ENCODE measurements at regions not wholly inside any gene's neighbourhood (a gene's known extent, or its start where the extent isn't known, plus 50 kb on each side); places are given as distances from the start of the nearest gene placed in this dataset.

DNA sequence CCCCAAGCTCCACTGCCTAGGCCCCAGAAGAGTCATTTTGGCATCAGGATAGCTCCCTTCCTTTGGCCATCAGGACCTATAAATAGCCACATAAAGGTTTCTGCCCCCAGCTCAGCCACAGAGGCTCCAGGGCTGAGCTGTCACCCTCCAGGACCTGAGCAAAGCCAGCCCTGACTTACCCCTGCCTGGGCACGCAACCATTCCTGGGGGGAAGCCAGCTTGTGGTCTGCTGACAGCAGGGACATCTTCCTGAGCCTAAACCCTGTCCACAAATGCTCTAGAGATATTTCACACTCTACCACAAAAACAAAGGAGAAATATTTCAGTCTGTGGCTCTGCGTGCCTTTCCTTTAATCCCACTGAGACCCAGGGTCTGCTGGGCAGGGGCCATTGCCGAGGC, 123.7 kb upstream of the CCL2 start:
- no peak for ATAC-seq
- no peak for TF ChIP-seq ZFP3 (CRISPR knock-in tag; IDR thresholded peaks at IDR 0.05)
- TF ChIP-seq ZNF70 (CRISPR knock-in tag; IDR thresholded peaks at IDR 0.05): no peak
- TF ChIP-seq ZNF8 (CRISPR knock-in tag; IDR thresholded peaks at IDR 0.05): no peak
- TF ChIP-seq, protein P1, sequence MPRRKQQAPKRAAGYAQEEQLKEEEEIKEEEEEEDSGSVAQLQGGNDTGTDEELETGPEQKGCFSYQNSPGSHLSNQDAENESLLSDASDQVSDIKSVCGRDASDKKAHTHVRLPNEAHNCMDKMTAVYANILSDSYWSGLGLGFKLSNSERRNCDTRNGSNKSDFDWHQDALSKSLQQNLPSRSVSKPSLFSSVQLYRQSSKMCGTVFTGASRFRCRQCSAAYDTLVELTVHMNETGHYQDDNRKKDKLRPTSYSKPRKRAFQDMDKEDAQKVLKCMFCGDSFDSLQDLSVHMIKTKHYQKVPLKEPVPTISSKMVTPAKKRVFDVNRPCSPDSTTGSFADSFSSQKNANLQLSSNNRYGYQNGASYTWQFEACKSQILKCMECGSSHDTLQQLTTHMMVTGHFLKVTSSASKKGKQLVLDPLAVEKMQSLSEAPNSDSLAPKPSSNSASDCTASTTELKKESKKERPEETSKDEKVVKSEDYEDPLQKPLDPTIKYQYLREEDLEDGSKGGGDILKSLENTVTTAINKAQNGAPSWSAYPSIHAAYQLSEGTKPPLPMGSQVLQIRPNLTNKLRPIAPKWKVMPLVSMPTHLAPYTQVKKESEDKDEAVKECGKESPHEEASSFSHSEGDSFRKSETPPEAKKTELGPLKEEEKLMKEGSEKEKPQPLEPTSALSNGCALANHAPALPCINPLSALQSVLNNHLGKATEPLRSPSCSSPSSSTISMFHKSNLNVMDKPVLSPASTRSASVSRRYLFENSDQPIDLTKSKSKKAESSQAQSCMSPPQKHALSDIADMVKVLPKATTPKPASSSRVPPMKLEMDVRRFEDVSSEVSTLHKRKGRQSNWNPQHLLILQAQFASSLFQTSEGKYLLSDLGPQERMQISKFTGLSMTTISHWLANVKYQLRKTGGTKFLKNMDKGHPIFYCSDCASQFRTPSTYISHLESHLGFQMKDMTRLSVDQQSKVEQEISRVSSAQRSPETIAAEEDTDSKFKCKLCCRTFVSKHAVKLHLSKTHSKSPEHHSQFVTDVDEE (CRISPR knock-in tag; IDR thresholded peaks at IDR 0.05): no peak
- TF ChIP-seq CSDC2 (CRISPR knock-in tag; IDR thresholded peaks at IDR 0.05): no peak
- no peak for TF ChIP-seq RARB (CRISPR knock-in tag; IDR thresholded peaks at IDR 0.05)
- no peak for TF ChIP-seq ZNF565 (CRISPR knock-in tag; conservative IDR thresholded peaks at IDR 0.05; ENCODE audit: low read depth)

GRCh38 chr17:34133350-34133749, 121.7 kb upstream of the CCL2 start:
- ATAC-seq: no peak

GRCh38 chr17:34135841-34136240, 119.2 kb upstream of the CCL2 start:
- TF ChIP-seq ISL1 (CRISPR knock-in tag; IDR thresholded peaks at IDR 0.05) (no peak), PPARA (CRISPR knock-in tag; IDR thresholded peaks at IDR 0.05; ENCODE audit: borderline replicate concordance) (no peak), OSR1 (CRISPR knock-in tag; IDR thresholded peaks at IDR 0.05) (no peak), ZNF565 (CRISPR knock-in tag; conservative IDR thresholded peaks at IDR 0.05; ENCODE audit: low read depth) (no peak), ZFP3 (CRISPR knock-in tag; IDR thresholded peaks at IDR 0.05) (no peak), ZFP30 (CRISPR knock-in tag; IDR thresholded peaks at IDR 0.05) (no peak), ZNF70 (CRISPR knock-in tag; IDR thresholded peaks at IDR 0.05) (no peak), TCF4 (CRISPR knock-in tag; IDR thresholded peaks at IDR 0.05; ENCODE audit: borderline replicate concordance) (no peak)
- TF ChIP-seq, protein P2, sequence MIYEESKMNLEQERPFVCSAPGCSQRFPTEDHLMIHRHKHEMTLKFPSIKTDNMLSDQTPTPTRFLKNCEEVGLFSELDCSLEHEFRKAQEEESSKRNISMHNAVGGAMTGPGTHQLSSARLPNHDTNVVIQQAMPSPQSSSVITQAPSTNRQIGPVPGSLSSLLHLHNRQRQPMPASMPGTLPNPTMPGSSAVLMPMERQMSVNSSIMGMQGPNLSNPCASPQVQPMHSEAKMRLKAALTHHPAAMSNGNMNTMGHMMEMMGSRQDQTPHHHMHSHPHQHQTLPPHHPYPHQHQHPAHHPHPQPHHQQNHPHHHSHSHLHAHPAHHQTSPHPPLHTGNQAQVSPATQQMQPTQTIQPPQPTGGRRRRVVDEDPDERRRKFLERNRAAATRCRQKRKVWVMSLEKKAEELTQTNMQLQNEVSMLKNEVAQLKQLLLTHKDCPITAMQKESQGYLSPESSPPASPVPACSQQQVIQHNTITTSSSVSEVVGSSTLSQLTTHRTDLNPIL (CRISPR knock-in tag; IDR thresholded peaks at IDR 0.05; ENCODE audit: low read depth): no peak
- no peak for ATAC-seq

More at GRCh38 chr17:34133350-34133749, 121.7 kb upstream of the CCL2 start:
- TF ChIP-seq ZNF565 (CRISPR knock-in tag; conservative IDR thresholded peaks at IDR 0.05; ENCODE audit: low read depth): no peak
- TF ChIP-seq ISL1 (CRISPR knock-in tag; IDR thresholded peaks at IDR 0.05): no peak
- TF ChIP-seq ZC3H10 (CRISPR knock-in tag; IDR thresholded peaks at IDR 0.05): no peak
- TF ChIP-seq, protein P1 (CRISPR knock-in tag; IDR thresholded peaks at IDR 0.05): no peak
- TF ChIP-seq, protein P3, sequence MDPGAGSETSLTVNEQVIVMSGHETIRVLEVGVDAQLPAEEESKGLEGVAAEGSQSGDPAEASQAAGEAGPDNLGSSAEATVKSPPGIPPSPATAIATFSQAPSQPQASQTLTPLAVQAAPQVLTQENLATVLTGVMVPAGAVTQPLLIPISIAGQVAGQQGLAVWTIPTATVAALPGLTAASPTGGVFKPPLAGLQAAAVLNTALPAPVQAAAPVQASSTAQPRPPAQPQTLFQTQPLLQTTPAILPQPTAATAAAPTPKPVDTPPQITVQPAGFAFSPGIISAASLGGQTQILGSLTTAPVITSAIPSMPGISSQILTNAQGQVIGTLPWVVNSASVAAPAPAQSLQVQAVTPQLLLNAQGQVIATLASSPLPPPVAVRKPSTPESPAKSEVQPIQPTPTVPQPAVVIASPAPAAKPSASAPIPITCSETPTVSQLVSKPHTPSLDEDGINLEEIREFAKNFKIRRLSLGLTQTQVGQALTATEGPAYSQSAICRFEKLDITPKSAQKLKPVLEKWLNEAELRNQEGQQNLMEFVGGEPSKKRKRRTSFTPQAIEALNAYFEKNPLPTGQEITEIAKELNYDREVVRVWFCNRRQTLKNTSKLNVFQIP (CRISPR knock-in tag; IDR thresholded peaks at IDR 0.05; ENCODE audit: borderline replicate concordance, low read depth): no peak
- TF ChIP-seq, protein P2 (CRISPR knock-in tag; IDR thresholded peaks at IDR 0.05; ENCODE audit: low read depth): no peak
- no peak for TF ChIP-seq PPARA (CRISPR knock-in tag; IDR thresholded peaks at IDR 0.05; ENCODE audit: borderline replicate concordance)
- no peak for TF ChIP-seq OSR1 (CRISPR knock-in tag; IDR thresholded peaks at IDR 0.05)
- TF ChIP-seq TOX (CRISPR knock-in tag; IDR thresholded peaks at IDR 0.05; ENCODE audit: borderline replicate concordance): no peak

DNA sequence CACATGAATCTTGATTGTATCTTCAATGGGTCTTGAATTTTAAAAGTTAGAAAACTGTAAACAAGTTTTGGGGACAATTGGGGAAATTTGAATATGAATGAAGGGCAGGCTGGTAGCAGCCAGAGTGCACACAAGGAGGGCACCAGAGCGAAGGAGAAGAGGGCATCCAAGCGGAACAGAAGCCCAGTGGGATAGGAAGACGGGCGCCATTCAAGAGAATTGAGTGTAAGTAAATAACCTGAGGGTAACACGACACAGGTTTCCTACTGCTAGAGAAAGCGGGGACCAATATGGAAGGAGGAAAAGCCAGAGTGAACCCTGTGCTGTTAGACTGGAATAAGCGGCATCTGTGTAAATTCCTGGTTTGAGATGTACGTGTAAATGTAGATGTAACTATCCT, 115.1 kb upstream of the CCL2 start:
- no peak for TF ChIP-seq ESRRG (CRISPR knock-in tag; IDR thresholded peaks at IDR 0.05)
- TF ChIP-seq, protein P1 (CRISPR knock-in tag; IDR thresholded peaks at IDR 0.05): no peak
- TF ChIP-seq ARNTL (CRISPR knock-in tag; IDR thresholded peaks at IDR 0.05; ENCODE audit: borderline replicate concordance, low read depth): no peak
- TF ChIP-seq ZNF70 (CRISPR knock-in tag; IDR thresholded peaks at IDR 0.05): no peak
- TF ChIP-seq ZC3H10 (CRISPR knock-in tag; IDR thresholded peaks at IDR 0.05): no peak
- ATAC-seq: no peak
